ENCODE measurements at regions not wholly inside any gene's neighbourhood (a gene's known extent, or its start where the extent isn't known, plus 50 kb on each side); places are given as distances from the start of the nearest gene placed in this dataset.
"Not testable (repeated sequence)": the region's sequence is repeated elsewhere in the genome, so short reads cannot be mapped to it uniquely, and the experiment has no call there.

- Mint-ChIP-seq H3K4me3 (no peak overlapping the region), H3K27me3 (ENCODE audit: low read depth) (no peaks in the 10 kb centered on the region), H3K27ac (no peak overlapping the region), H3K36me3 (ENCODE audit: low read depth) (no peaks in the 10 kb centered on the region), H3K4me1 (ENCODE audit: low read depth) (no peaks in the 10 kb centered on the region), H3K9me3 (ENCODE audit: insufficient read depth) (no peaks in the 10 kb centered on the region)
- no peak for DNase-seq
- ChIA-PET POLR2A (no interaction called here), CTCF (no interaction called here)
- ATAC-seq, result no peak
These were observed 148.7 kb downstream of the SPATA18 start for GRCh38 chr4:52199574-52200338.

DNA sequence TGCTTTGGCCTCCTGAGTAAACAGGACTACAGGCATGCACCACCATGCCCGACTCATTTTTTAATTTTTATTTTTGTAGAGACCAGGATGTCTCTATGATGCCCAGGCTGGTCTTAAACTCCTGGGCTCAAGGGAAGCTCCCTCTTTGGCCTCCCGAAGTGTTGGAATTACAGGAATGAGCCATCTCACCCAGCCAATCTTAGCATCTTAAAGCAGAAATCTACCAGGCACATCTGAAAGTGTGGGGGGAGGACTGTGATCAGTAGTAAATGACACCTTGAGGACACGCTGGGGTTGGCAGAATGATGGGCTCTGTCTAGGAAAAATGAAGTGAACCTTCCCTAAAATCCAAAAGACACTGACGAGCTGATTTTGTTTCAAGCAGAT, 149.2 kb downstream of the SPATA18 start:
- POLR2A ChIA-PET, result interaction anchor here (0.6 kb wide), 1 partner anchor 1601 kb away, joined by 3 read pairs; no protein-coding TSS in a partner anchor
- ATAC-seq (no peak), DNase-seq (no peak)
- no peaks in the 10 kb centered on the region for H3K9me3 Mint-ChIP-seq (ENCODE audit: insufficient read depth)
- no peak overlapping the region for H3K27ac Mint-ChIP-seq
- no peaks in the 10 kb centered on the region for H3K36me3 Mint-ChIP-seq (ENCODE audit: low read depth)
- no peaks in the 10 kb centered on the region for H3K27me3 Mint-ChIP-seq (ENCODE audit: low read depth)
- no peak overlapping the region for H3K4me3 Mint-ChIP-seq
- CTCF ChIA-PET, result no interaction called here
- no peaks in the 10 kb centered on the region for H3K4me1 Mint-ChIP-seq (ENCODE audit: low read depth)

- Mint-ChIP-seq H3K27me3 (ENCODE audit: low read depth) (no peaks in the 10 kb centered on the region), H3K27ac (no peak overlapping the region), H3K4me1 (ENCODE audit: low read depth) (no peaks in the 10 kb centered on the region), H3K9me3 (ENCODE audit: insufficient read depth) (no peaks in the 10 kb centered on the region), H3K36me3 (ENCODE audit: low read depth) (no peaks in the 10 kb centered on the region), H3K4me3 (no peak overlapping the region)
- ChIA-PET POLR2A (no interaction called here), CTCF (no interaction called here)
- no peak for ATAC-seq
- DNase-seq, result no peak
These were observed 150.6 kb downstream of the SPATA18 start for GRCh38 chr4:52201715-52202114.

GRCh38 chr4:52202251-52202779, 151.2 kb downstream of the SPATA18 start:
- DNase-seq (no peak), ATAC-seq (no peak)
- ChIA-PET POLR2A (no interaction called here), CTCF (no interaction called here)
- Mint-ChIP-seq H3K4me3 (no peak overlapping the region), H3K27me3 (ENCODE audit: low read depth) (no peaks in the 10 kb centered on the region), H3K9me3 (ENCODE audit: insufficient read depth) (no peaks in the 10 kb centered on the region), H3K36me3 (ENCODE audit: low read depth) (no peaks in the 10 kb centered on the region), H3K27ac (no peak overlapping the region), H3K4me1 (ENCODE audit: low read depth) (no peaks in the 10 kb centered on the region)

DNA sequence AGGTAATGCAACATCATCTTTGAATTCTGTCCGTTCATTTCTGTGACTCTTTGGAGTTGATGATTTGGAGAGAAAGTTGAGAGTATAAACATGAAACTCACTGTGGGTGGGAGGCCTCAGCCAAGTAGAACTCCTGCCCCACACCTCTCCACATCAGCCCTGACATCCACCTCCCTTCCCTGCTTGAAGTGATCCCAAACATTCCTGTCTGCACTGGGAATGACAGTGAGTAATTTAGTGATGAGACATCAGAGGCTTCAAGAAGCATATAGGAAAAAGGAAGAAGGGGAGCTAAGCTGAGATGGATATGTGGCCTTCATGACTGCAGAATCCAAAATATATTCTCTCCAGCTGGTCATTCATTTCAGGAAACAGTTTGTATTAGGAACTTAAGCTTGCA, 151.8 kb downstream of the SPATA18 start:
- no peak for ATAC-seq
- POLR2A ChIA-PET, result no interaction called here

DNA sequence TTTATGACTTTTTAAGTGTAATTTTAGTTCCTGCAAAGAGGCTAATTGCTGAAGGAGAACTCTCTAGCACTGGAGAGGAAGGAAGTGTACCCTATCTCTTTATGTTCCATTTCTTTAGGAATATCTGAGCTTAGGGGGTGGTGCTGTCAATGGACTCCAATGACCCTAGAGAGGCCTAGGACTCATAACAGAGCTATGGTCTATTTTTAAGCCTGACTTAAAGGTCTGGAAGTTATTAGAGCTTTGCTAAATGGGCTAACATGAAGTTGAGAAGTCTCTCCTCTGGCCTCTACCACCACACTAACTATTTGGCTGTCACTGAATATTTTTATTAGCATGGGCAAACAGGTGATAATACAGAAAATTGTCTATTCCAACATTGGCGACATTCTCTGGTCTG, 152.2 kb downstream of the SPATA18 start:
- ATAC-seq (no peak), DNase-seq (no peak)
- no peaks in the 10 kb centered on the region for H3K4me1 Mint-ChIP-seq (ENCODE audit: low read depth)
- ChIA-PET POLR2A (no interaction called here), CTCF (no interaction called here)
- H3K27ac Mint-ChIP-seq, result no peak overlapping the region
- H3K27me3 Mint-ChIP-seq (ENCODE audit: low read depth), result no peaks in the 10 kb centered on the region
- no peak overlapping the region for H3K4me3 Mint-ChIP-seq
- no peaks in the 10 kb centered on the region for H3K36me3 Mint-ChIP-seq (ENCODE audit: low read depth)
- no peaks in the 10 kb centered on the region for H3K9me3 Mint-ChIP-seq (ENCODE audit: insufficient read depth)

More for the DNA sequence above, 151.8 kb downstream of the SPATA18 start:
- Mint-ChIP-seq H3K27me3 (ENCODE audit: low read depth) (no peaks in the 10 kb centered on the region), H3K4me1 (ENCODE audit: low read depth) (no peaks in the 10 kb centered on the region), H3K4me3 (no peak overlapping the region), H3K36me3 (ENCODE audit: low read depth) (no peaks in the 10 kb centered on the region), H3K9me3 (ENCODE audit: insufficient read depth) (no peaks in the 10 kb centered on the region), H3K27ac (no peak overlapping the region)
- CTCF ChIA-PET, result no interaction called here
- DNase-seq, result no peak

DNA sequence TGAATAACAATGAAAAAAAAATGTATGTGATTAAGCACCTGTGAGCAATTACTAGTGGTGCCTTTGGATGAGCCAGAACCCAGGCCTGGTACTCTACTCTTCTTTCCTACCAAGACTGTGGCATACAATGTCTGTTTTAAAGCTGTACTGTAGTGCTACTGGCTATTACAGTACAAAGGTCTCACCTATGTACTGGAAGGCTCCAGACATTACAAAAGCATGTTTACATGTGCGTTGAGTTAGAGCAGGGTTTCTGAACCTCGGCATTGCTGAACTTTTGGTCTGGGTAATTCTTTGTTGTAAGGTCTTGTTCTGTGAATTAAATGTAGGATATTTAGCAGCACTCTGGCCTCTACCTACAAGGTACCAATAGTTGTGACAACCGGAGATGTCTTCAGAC, 153.8 kb downstream of the SPATA18 start:
- DNase-seq, result no peak
- Mint-ChIP-seq H3K36me3 (ENCODE audit: low read depth) (no peaks in the 10 kb centered on the region), H3K9me3 (ENCODE audit: insufficient read depth) (no peaks in the 10 kb centered on the region), H3K27ac (no peak overlapping the region), H3K4me3 (no peak overlapping the region), H3K4me1 (ENCODE audit: low read depth) (no peaks in the 10 kb centered on the region), H3K27me3 (ENCODE audit: low read depth) (no peaks in the 10 kb centered on the region)
- ChIA-PET CTCF (no interaction called here), POLR2A (no interaction called here)
- no peak for ATAC-seq

DNA sequence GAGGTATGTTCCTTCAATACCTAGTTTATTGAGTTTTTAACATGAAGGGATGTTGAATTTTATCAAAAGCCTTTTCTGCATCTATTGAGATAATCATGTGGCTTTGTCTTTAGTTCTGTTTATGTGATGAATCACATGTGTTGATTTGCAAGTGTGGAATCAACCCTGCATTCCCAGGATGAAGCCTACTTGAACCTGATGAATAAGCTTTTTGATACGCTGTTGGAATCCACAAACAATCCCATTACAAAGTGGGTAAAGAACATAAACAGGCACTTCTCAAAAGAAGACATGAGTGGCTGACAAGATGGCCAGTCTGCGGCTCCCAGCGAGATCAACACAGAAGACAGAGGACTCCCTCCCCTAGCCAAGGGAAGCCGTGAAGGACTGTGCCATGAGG, 156.0 kb downstream of the SPATA18 start:
- DNase-seq; H3K4me3 Mint-ChIP-seq; H3K27ac Mint-ChIP-seq; H3K9me3 Mint-ChIP-seq (ENCODE audit: insufficient read depth); H3K36me3 Mint-ChIP-seq (ENCODE audit: low read depth); ATAC-seq; H3K4me1 Mint-ChIP-seq (ENCODE audit: low read depth); CTCF ChIA-PET; POLR2A ChIA-PET; H3K27me3 Mint-ChIP-seq (ENCODE audit: low read depth): not testable (repeated sequence)

- ATAC-seq (no peak), DNase-seq (no peak)
- Mint-ChIP-seq H3K4me3 (no peak overlapping the region), H3K27ac (no peak overlapping the region), H3K36me3 (ENCODE audit: low read depth) (no peaks in the 10 kb centered on the region), H3K27me3 (ENCODE audit: low read depth) (no peaks in the 10 kb centered on the region), H3K9me3 (ENCODE audit: insufficient read depth) (no peaks in the 10 kb centered on the region), H3K4me1 (ENCODE audit: low read depth) (no peaks in the 10 kb centered on the region)
- ChIA-PET CTCF (no interaction called here), POLR2A (no interaction called here)
These were observed 161.6 kb downstream of the SPATA18 start for GRCh38 chr4:52212702-52213101.

DNA sequence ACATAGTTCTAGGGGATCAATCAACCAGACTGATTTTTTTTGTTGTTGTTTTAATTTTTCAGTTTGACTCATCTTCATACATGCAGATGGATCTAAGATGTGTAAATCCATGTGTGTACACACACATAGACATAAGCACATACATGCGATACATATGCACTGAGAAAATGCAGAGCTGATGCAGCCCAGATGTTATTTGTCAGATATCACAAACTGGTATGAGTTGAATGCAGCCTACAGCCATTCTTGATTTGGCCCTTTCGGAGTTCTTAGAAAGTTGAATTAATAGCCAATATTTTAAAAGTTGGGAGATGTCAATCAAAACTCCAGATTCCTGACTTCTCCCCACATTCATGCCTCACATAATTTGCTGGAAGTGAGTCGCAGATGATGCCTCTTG, 180.4 kb downstream of the SPATA18 start:
- no peaks in the 10 kb centered on the region for H3K4me1 Mint-ChIP-seq (ENCODE audit: low read depth)

GRCh38 chr4:52234561-52235440, 183.7 kb downstream of the SPATA18 start:
- Mint-ChIP-seq H3K4me1 (ENCODE audit: low read depth) (no peaks in the 10 kb centered on the region), H3K9me3 (ENCODE audit: insufficient read depth) (no peaks in the 10 kb centered on the region), H3K27me3 (ENCODE audit: low read depth) (peaks cover 2% of the 10 kb centered on the region), H3K27ac (no peak overlapping the region), H3K36me3 (ENCODE audit: low read depth) (no peaks in the 10 kb centered on the region), H3K4me3 (no peak overlapping the region)
- DNase-seq, result no peak
- ChIA-PET POLR2A (no interaction called here), CTCF (interaction anchor here (0.6 kb wide), 1 partner anchor 1640 kb away, joined by 3 read pairs; no protein-coding TSS in a partner anchor)
- no peak for ATAC-seq

More for the DNA sequence above, 180.4 kb downstream of the SPATA18 start:
- ATAC-seq (no peak), DNase-seq (no peak)
- CTCF ChIA-PET, result no interaction called here
- Mint-ChIP-seq H3K36me3 (ENCODE audit: low read depth) (no peaks in the 10 kb centered on the region), H3K27me3 (ENCODE audit: low read depth) (peaks cover 2% of the 10 kb centered on the region), H3K9me3 (ENCODE audit: insufficient read depth) (no peaks in the 10 kb centered on the region), H3K27ac (no peak overlapping the region), H3K4me3 (no peak overlapping the region)
- POLR2A ChIA-PET, result no interaction called here

- Mint-ChIP-seq H3K4me3 (no peak overlapping the region), H3K4me1 (ENCODE audit: low read depth) (no peaks in the 10 kb centered on the region), H3K36me3 (ENCODE audit: low read depth) (no peaks in the 10 kb centered on the region), H3K9me3 (ENCODE audit: insufficient read depth) (no peaks in the 10 kb centered on the region), H3K27me3 (ENCODE audit: low read depth) (peaks cover 2% of the 10 kb centered on the region), H3K27ac (no peak overlapping the region)
- no peak for DNase-seq
- POLR2A ChIA-PET, result no interaction called here
- ATAC-seq, result no peak
- CTCF ChIA-PET, result interaction anchor here (0.6 kb wide), 1 partner anchor 1640 kb away, joined by 3 read pairs; no protein-coding TSS in a partner anchor
These were observed 184.6 kb downstream of the SPATA18 start for GRCh38 chr4:52235552-52236201.

All from activated CD8-positive, alpha-beta T cell treated with anti-CD3 and anti-CD28 coated beads, Interleukin-2, amount 10 ng/mL, durations not matched to agents 7 days and 5 days (primary cell).